SK-N-SH treated with all-trans-retinoic acid at 6 μM for 48 hours (cell line): ENCODE measurements at regions not wholly inside any gene's neighbourhood (a gene's known extent, or its start where the extent isn't known, plus 50 kb on each side); places are given as distances from the start of the nearest gene placed in this dataset.

ENCODE experiments used
- ATAC-seq: fragments of 200-7000 bp; cut with Tn5 transposase; 3 replicates; pipeline ENCODE4 v1.9.1; 2020; ENCODE audit warnings: mild to moderate bottlenecking, moderate library complexity
- ARNTL ChIP-seq: fragments of 450-650 bp; formaldehyde crosslinking; IDR thresholded peaks from 2 replicates; pipeline ENCODE4 v1.5.0; 2020; ENCODE audit warnings: low read depth, mild to moderate bottlenecking, moderate library complexity, borderline replicate concordance
- BACH2 ChIP-seq: fragments of 250-450 bp; sonication (Bioruptor Pico); IDR thresholded peaks from 2 replicates; pipeline ENCODE4 v1.9.0; 2021; ENCODE audit warnings: mild to moderate bottlenecking, borderline replicate concordance
- CSDC2 ChIP-seq: fragments of 250-450 bp; sonication (Bioruptor Pico); IDR thresholded peaks from 2 replicates; pipeline ENCODE4 v1.5.0; 2020; ENCODE audit warnings: mild to moderate bottlenecking, moderate library complexity
- ESRRG ChIP-seq: fragments of 250-450 bp; sonication (Bioruptor Pico); IDR thresholded peaks from 2 replicates; pipeline ENCODE4 v1.6.1; 2021; ENCODE audit warnings: mild to moderate bottlenecking
- GLIS3 ChIP-seq: fragments of 250-450 bp; sonication (Bioruptor Pico); IDR thresholded peaks from 2 replicates; pipeline ENCODE4 v1.5.0; 2020; ENCODE audit warnings: mild to moderate bottlenecking, moderate library complexity
- ISL1 ChIP-seq: fragments of 250-450 bp; sonication (Bioruptor Pico); IDR thresholded peaks from 2 replicates; pipeline ENCODE4 v2.1.2; 2022; ENCODE audit warnings: mild to moderate bottlenecking, moderate library complexity
- OSR1 ChIP-seq: fragments of 250-450 bp; sonication (Bioruptor Pico); IDR thresholded peaks from 2 replicates; pipeline ENCODE4 v1.8.0; 2022; ENCODE audit warnings: moderate library complexity, mild to moderate bottlenecking, inconsistent platforms
- PPARA ChIP-seq: fragments of 250-450 bp; sonication (Bioruptor Pico); IDR thresholded peaks from 2 replicates; pipeline ENCODE4 v1.5.0; 2020; ENCODE audit warnings: mild to moderate bottlenecking, borderline replicate concordance
- RARB ChIP-seq: fragments of 250-450 bp; sonication (Bioruptor Pico); IDR thresholded peaks from 2 replicates; pipeline ENCODE4 v1.8.0; 2021; ENCODE audit warnings: mild to moderate bottlenecking, moderate library complexity
- SNAI2 ChIP-seq: fragments of 250-450 bp; sonication (Bioruptor Pico); IDR thresholded peaks from 2 replicates; pipeline ENCODE4 v1.5.0; 2020; ENCODE audit warnings: mild to moderate bottlenecking, moderate library complexity
- TCF4 ChIP-seq: fragments of 250-450 bp; sonication (Bioruptor Pico); IDR thresholded peaks from 2 replicates; pipeline ENCODE4 v1.8.0; 2021; ENCODE audit warnings: mild to moderate bottlenecking, moderate library complexity, borderline replicate concordance
- TOX ChIP-seq: fragments of 250-450 bp; sonication (Bioruptor Pico); IDR thresholded peaks from 2 replicates; pipeline ENCODE4 v1.8.0; 2021; ENCODE audit warnings: mild to moderate bottlenecking, moderate library complexity, borderline replicate concordance
- ZFP3 ChIP-seq: fragments of 250-450 bp; sonication (Bioruptor Pico); IDR thresholded peaks from 2 replicates; pipeline ENCODE4 v1.5.0; 2020; ENCODE audit warnings: mild to moderate bottlenecking, moderate library complexity
- ZFP30 ChIP-seq: fragments of 450-650 bp; formaldehyde crosslinking; IDR thresholded peaks from 2 replicates; pipeline ENCODE4 v1.5.0; 2022; ENCODE audit warnings: mild to moderate bottlenecking, moderate library complexity
- ZNF565 ChIP-seq: fragments of 450-650 bp; formaldehyde crosslinking; conservative IDR thresholded peaks from 2 replicates; pipeline ENCODE4 v1.5.0; 2020; ENCODE audit warnings: low read depth, mild to moderate bottlenecking, moderate library complexity
- ZNF70 ChIP-seq: fragments of 450-650 bp; formaldehyde crosslinking; IDR thresholded peaks from 2 replicates; pipeline ENCODE4 v1.5.0; 2020; ENCODE audit warnings: mild to moderate bottlenecking, moderate library complexity
- ZNF8 ChIP-seq: fragments of 450-650 bp; formaldehyde crosslinking; IDR thresholded peaks from 2 replicates; pipeline ENCODE4 v1.5.0; 2020; ENCODE audit warnings: mild to moderate bottlenecking, moderate library complexity
- TF ChIP-seq, protein P1 (sequence below): fragments of 250-450 bp; sonication (Bioruptor Pico); IDR thresholded peaks from 2 replicates; pipeline ENCODE4 v1.5.0; 2020; ENCODE audit warnings: mild to moderate bottlenecking, moderate library complexity
- TF ChIP-seq, protein P2 (sequence below): fragments of 250-450 bp; sonication (Bioruptor Pico); IDR thresholded peaks from 2 replicates; pipeline ENCODE4 v1.5.1; 2021; ENCODE audit warnings: mild to moderate bottlenecking, moderate library complexity
- TF ChIP-seq, protein P3 (sequence below): fragments of 250-450 bp; sonication (Bioruptor Pico); IDR thresholded peaks from 2 replicates; pipeline ENCODE4 v1.8.0; 2021; ENCODE audit warnings: low read depth, mild to moderate bottlenecking, moderate library complexity, borderline replicate concordance
- TF ChIP-seq, protein P4 (sequence below): fragments of 250-450 bp; sonication (Bioruptor Pico); IDR thresholded peaks from 2 replicates; pipeline ENCODE4 v1.8.0; 2020; ENCODE audit warnings: mild to moderate bottlenecking, moderate library complexity, borderline replicate concordance
- TF ChIP-seq, protein P5 (sequence below): fragments of 250-450 bp; sonication (Bioruptor Pico); IDR thresholded peaks from 2 replicates; pipeline ENCODE4 v1.5.1; 2020; ENCODE audit warnings: low read depth, mild to moderate bottlenecking, moderate library complexity

DNA sequence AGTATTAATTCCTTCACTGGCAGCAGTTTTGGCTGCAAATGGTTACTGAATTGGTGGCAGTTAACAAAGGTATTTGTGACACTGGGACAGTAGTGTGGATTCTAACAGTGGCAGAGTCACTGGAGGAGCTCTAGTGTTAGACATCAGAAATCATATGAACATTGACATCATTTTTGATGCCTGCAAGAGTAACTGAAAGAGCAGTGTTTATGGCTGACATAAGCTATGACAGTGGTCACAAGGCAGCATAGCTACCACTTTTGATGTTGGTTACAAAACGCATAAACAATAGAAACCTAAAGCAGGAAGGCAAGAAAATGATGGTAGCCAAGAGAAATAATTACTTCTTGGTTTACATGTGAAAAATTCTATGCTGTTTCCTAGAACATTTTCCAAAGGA, 326.7 kb upstream of the MAN1A1 start (continued):
- TF ChIP-seq, protein P1, sequence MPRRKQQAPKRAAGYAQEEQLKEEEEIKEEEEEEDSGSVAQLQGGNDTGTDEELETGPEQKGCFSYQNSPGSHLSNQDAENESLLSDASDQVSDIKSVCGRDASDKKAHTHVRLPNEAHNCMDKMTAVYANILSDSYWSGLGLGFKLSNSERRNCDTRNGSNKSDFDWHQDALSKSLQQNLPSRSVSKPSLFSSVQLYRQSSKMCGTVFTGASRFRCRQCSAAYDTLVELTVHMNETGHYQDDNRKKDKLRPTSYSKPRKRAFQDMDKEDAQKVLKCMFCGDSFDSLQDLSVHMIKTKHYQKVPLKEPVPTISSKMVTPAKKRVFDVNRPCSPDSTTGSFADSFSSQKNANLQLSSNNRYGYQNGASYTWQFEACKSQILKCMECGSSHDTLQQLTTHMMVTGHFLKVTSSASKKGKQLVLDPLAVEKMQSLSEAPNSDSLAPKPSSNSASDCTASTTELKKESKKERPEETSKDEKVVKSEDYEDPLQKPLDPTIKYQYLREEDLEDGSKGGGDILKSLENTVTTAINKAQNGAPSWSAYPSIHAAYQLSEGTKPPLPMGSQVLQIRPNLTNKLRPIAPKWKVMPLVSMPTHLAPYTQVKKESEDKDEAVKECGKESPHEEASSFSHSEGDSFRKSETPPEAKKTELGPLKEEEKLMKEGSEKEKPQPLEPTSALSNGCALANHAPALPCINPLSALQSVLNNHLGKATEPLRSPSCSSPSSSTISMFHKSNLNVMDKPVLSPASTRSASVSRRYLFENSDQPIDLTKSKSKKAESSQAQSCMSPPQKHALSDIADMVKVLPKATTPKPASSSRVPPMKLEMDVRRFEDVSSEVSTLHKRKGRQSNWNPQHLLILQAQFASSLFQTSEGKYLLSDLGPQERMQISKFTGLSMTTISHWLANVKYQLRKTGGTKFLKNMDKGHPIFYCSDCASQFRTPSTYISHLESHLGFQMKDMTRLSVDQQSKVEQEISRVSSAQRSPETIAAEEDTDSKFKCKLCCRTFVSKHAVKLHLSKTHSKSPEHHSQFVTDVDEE (CRISPR knock-in tag) = no peak
- TF ChIP-seq PPARA (CRISPR knock-in tag) (no peak), ARNTL (CRISPR knock-in tag) (no peak), SNAI2 (CRISPR knock-in tag) (no peak)

DNA sequence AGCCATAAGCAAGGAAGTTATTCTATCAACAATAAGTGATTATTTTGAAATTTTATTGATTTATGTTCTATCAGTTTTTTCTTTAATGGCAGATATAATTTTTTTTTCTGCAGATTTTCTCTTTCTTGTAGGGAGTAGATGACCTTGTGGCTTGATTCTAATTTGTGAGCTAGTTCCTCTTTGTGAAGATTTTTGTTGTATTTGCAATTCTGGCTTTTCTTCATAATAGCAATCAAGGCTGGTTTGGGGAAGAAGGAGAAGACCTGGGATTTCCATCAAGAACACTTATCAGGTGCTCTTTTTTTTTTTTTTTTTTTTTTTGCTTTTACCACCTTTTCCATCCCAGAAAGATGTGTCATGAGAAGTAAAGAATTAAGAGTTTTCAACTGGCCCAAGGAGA, 324.2 kb upstream of the MAN1A1 start:
- TF ChIP-seq ZNF8 (no peak), ZNF565 (CRISPR knock-in tag) (no peak), RARB (no peak), ZFP3 (CRISPR knock-in tag) (no peak), ARNTL (CRISPR knock-in tag) (no peak), BACH2 (CRISPR knock-in tag) (no peak), OSR1 (no peak), ISL1 (CRISPR knock-in tag) (no peak), TCF4 (CRISPR knock-in tag) (no peak), SNAI2 (CRISPR knock-in tag) (no peak), ZFP30 (CRISPR knock-in tag) (no peak), GLIS3 (CRISPR knock-in tag) (no peak)
- TF ChIP-seq, protein P2, sequence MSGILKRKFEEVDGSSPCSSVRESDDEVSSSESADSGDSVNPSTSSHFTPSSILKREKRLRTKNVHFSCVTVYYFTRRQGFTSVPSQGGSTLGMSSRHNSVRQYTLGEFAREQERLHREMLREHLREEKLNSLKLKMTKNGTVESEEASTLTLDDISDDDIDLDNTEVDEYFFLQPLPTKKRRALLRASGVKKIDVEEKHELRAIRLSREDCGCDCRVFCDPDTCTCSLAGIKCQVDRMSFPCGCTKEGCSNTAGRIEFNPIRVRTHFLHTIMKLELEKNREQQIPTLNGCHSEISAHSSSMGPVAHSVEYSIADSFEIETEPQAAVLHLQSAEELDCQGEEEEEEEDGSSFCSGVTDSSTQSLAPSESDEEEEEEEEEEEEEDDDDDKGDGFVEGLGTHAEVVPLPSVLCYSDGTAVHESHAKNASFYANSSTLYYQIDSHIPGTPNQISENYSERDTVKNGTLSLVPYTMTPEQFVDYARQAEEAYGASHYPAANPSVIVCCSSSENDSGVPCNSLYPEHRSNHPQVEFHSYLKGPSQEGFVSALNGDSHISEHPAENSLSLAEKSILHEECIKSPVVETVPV (CRISPR knock-in tag) = no peak
- TF ChIP-seq, protein P3, sequence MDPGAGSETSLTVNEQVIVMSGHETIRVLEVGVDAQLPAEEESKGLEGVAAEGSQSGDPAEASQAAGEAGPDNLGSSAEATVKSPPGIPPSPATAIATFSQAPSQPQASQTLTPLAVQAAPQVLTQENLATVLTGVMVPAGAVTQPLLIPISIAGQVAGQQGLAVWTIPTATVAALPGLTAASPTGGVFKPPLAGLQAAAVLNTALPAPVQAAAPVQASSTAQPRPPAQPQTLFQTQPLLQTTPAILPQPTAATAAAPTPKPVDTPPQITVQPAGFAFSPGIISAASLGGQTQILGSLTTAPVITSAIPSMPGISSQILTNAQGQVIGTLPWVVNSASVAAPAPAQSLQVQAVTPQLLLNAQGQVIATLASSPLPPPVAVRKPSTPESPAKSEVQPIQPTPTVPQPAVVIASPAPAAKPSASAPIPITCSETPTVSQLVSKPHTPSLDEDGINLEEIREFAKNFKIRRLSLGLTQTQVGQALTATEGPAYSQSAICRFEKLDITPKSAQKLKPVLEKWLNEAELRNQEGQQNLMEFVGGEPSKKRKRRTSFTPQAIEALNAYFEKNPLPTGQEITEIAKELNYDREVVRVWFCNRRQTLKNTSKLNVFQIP (CRISPR knock-in tag) = no peak
- no peak for ATAC-seq

DNA sequence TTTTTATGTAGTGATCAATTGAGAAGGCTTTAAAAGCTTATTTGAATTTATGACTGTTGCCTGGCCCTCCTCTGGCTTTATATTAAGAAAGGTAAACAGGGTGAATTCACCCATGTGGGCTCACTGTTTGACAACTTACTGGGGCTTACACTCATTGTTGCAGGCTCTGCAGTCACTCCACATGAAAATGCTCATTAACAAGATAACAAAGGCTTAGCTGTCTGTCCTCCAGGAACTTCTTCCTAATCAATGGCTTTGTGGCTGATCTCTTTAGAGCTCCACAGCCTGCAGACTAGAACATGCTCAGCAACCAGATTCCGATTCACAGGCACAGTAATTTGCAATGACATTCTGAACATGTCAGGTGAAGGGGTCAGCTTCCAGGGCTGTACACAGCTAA, 323.2 kb upstream of the MAN1A1 start:
- no peak for ATAC-seq
- TF ChIP-seq ZNF70 (no peak), CSDC2 (CRISPR knock-in tag) (no peak), GLIS3 (CRISPR knock-in tag) (no peak), PPARA (CRISPR knock-in tag) (no peak), ZFP3 (CRISPR knock-in tag) (no peak), SNAI2 (CRISPR knock-in tag) (no peak), ZFP30 (CRISPR knock-in tag) (no peak), ISL1 (CRISPR knock-in tag) (no peak), TOX (CRISPR knock-in tag) (no peak), ARNTL (CRISPR knock-in tag) (no peak), ZNF565 (CRISPR knock-in tag) (no peak), ESRRG (CRISPR knock-in tag) (no peak), ZNF8 (no peak)
- TF ChIP-seq, protein P1 (CRISPR knock-in tag) = no peak
- TF ChIP-seq, protein P4, sequence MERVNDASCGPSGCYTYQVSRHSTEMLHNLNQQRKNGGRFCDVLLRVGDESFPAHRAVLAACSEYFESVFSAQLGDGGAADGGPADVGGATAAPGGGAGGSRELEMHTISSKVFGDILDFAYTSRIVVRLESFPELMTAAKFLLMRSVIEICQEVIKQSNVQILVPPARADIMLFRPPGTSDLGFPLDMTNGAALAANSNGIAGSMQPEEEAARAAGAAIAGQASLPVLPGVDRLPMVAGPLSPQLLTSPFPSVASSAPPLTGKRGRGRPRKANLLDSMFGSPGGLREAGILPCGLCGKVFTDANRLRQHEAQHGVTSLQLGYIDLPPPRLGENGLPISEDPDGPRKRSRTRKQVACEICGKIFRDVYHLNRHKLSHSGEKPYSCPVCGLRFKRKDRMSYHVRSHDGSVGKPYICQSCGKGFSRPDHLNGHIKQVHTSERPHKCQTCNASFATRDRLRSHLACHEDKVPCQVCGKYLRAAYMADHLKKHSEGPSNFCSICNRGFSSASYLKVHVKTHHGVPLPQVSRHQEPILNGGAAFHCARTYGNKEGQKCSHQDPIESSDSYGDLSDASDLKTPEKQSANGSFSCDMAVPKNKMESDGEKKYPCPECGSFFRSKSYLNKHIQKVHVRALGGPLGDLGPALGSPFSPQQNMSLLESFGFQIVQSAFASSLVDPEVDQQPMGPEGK (CRISPR knock-in tag) = no peak
- TF ChIP-seq, protein P3 (CRISPR knock-in tag) = no peak
- TF ChIP-seq, protein P2 (CRISPR knock-in tag) = no peak
- TF ChIP-seq, protein P5, sequence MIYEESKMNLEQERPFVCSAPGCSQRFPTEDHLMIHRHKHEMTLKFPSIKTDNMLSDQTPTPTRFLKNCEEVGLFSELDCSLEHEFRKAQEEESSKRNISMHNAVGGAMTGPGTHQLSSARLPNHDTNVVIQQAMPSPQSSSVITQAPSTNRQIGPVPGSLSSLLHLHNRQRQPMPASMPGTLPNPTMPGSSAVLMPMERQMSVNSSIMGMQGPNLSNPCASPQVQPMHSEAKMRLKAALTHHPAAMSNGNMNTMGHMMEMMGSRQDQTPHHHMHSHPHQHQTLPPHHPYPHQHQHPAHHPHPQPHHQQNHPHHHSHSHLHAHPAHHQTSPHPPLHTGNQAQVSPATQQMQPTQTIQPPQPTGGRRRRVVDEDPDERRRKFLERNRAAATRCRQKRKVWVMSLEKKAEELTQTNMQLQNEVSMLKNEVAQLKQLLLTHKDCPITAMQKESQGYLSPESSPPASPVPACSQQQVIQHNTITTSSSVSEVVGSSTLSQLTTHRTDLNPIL (CRISPR knock-in tag) = no peak
